ENCODE measurements at regions not wholly inside any gene's neighbourhood (a gene's known extent, or its start where the extent isn't known, plus 50 kb on each side); places are given as distances from the start of the nearest gene placed in this dataset.

DNA sequence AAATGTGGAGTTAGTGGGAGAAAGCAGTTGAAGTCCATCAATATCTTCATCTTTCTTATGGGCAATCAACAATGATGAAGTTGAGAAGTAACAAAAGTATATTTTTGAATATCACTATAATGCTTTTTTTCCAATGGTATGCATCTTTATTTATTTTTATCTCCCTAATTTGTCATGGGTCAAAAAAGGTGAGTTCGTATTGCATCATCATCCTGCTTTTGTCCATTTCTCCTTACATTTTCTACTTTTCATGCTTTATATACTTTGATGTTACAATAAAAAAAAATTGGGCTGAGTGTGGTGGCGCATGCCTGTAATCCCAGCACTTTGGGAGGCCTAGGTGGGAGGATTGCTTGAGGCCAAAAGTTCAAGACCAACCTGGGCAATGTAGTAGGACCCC, 101.2 kb upstream of the STXBP5 start:
- TF ChIP-seq CTCF (IDR thresholded peaks at IDR 0.05) (no peak), POLR2A (IDR thresholded peaks at IDR 0.05) (no peak)

All from uterus (tissue), 2 donors.